H9 (cell line): ENCODE measurements at regions not wholly inside any gene's neighbourhood (a gene's known extent, or its start where the extent isn't known, plus 50 kb on each side); places are given as distances from the start of the nearest gene placed in this dataset.

ENCODE experiments used
- DNase-seq: peaks from one replicate; pipeline ENCODE4 v3.0.0-alpha.2; 2017
- H2AFZ ChIP-seq: one replicate; pipeline ENCODE4 v1.6.1; 2013; ENCODE audit warnings: mild to moderate bottlenecking, low read length, control low read depth, moderate library complexity
- H2AK5ac ChIP-seq: 2 replicates; pipeline ENCODE4 v1.6.1; 2013; ENCODE audit warnings: low read length, control low read depth, mixed read lengths; ENCODE audit not compliant: insufficient read length
- H2BK120ac ChIP-seq: one replicate; pipeline ENCODE4 v1.6.1; 2013; ENCODE audit warnings: low read depth, mild to moderate bottlenecking, low read length, control low read depth, inconsistent platforms; ENCODE audit not compliant: poor library complexity, severe bottlenecking
- H2BK12ac ChIP-seq: 2 replicates; pipeline ENCODE4 v1.6.1; 2013; ENCODE audit warnings: low read length, control low read depth, mixed read lengths, low read depth; ENCODE audit not compliant: insufficient read length
- H2BK15ac ChIP-seq: 2 replicates; pipeline ENCODE4 v1.6.1; 2013; ENCODE audit warnings: low read depth, low read length, control low read depth
- H2BK20ac ChIP-seq: one replicate; pipeline ENCODE4 v1.6.1; 2013; ENCODE audit warnings: low read depth, mild to moderate bottlenecking, low read length, control low read depth, inconsistent platforms; ENCODE audit not compliant: poor library complexity, severe bottlenecking
- H2BK5ac ChIP-seq: 2 replicates; pipeline ENCODE4 v1.6.1; 2013; ENCODE audit warnings: low read length, control low read depth, mixed read lengths; ENCODE audit not compliant: insufficient read length
- H3K14ac ChIP-seq: 2 replicates; pipeline ENCODE4 v1.6.1; 2013; ENCODE audit warnings: low read length, control low read depth; ENCODE audit not compliant: insufficient read depth
- H3K18ac ChIP-seq: 2 replicates; pipeline ENCODE4 v1.6.1; 2013; ENCODE audit warnings: low read depth, mild to moderate bottlenecking, mixed read lengths, low read length, control low read depth; ENCODE audit not compliant: insufficient read length
- H3K23ac ChIP-seq: 2 replicates; pipeline ENCODE4 v1.6.1; 2013; ENCODE audit warnings: low read length, control low read depth, mixed read lengths, low read depth; ENCODE audit not compliant: insufficient read length
- H3K23me2 ChIP-seq: 2 replicates; pipeline ENCODE4 v1.6.1; 2013; ENCODE audit warnings: low read depth, mild to moderate bottlenecking, mixed read lengths, low read length, control low read depth; ENCODE audit not compliant: insufficient read length, poor library complexity, severe bottlenecking
- H3K27ac ChIP-seq: 2 replicates; pipeline ENCODE4 v1.5.1; 2013; ENCODE audit warnings: low read length, control low read depth, mixed read lengths, low read depth; ENCODE audit not compliant: insufficient read length
- H3K27me3 ChIP-seq: 2 replicates; pipeline ENCODE4 v1.6.1; 2013; ENCODE audit warnings: low read length, control low read depth, inconsistent platforms; ENCODE audit not compliant: insufficient read depth
- H3K4ac ChIP-seq: 2 replicates; pipeline ENCODE4 v1.6.1; 2013; ENCODE audit warnings: low read depth, mild to moderate bottlenecking, control low read depth, inconsistent platforms, low read length, moderate library complexity
- H3K4me1 ChIP-seq: 2 replicates; pipeline ENCODE4 v1.6.1; 2013; ENCODE audit warnings: low read length, control low read depth, inconsistent platforms; ENCODE audit not compliant: insufficient read depth
- H3K4me2 ChIP-seq: 2 replicates; pipeline ENCODE4 v1.6.1; 2013; ENCODE audit warnings: low read length, control low read depth, mixed read lengths; ENCODE audit not compliant: insufficient read length, insufficient read depth
- H3K56ac ChIP-seq: 2 replicates; pipeline ENCODE4 v1.6.1; 2013; ENCODE audit warnings: low read depth, mild to moderate bottlenecking, mixed read lengths, low read length, control low read depth; ENCODE audit not compliant: insufficient read length
- H3K79me1 ChIP-seq: 2 replicates; pipeline ENCODE4 v1.6.1; 2013; ENCODE audit warnings: low read depth, mild to moderate bottlenecking, moderate library complexity, low read length, control low read depth, inconsistent platforms; ENCODE audit not compliant: insufficient read depth, poor library complexity, severe bottlenecking
- H3K79me2 ChIP-seq: 2 replicates; pipeline ENCODE4 v1.6.1; 2013; ENCODE audit warnings: low read length, control low read depth, inconsistent platforms; ENCODE audit not compliant: insufficient read depth
- H3K9ac ChIP-seq: 2 replicates; pipeline ENCODE4 v1.6.1; 2013; ENCODE audit warnings: low read length, control low read depth, mixed read lengths; ENCODE audit not compliant: insufficient read length; ENCODE audit errors: extremely low read depth
- H3K9me3 ChIP-seq: one replicate; pipeline ENCODE4 v1.6.1; 2013; ENCODE audit warnings: low read depth, low read length, inconsistent platforms; ENCODE audit not compliant: control insufficient read depth
- H3T11ph ChIP-seq: one replicate; pipeline ENCODE4 v1.6.1; 2013; ENCODE audit warnings: mild to moderate bottlenecking, low read length, control low read depth, inconsistent platforms
- H4K20me1 ChIP-seq: one replicate; pipeline ENCODE4 v1.6.1; 2013; ENCODE audit not compliant: control insufficient read depth, insufficient read length, insufficient read depth
- H4K5ac ChIP-seq: 2 replicates; pipeline ENCODE4 v1.6.1; 2013; ENCODE audit warnings: low read depth, mild to moderate bottlenecking, mixed read lengths, low read length, control low read depth; ENCODE audit not compliant: insufficient read length
- H4K8ac ChIP-seq: replicated peaks from 2 replicates; pipeline ENCODE4 v1.6.1; 2013; ENCODE audit warnings: low read length, control low read depth, mixed read lengths, low read depth; ENCODE audit not compliant: insufficient read length
- H4K91ac ChIP-seq: 2 replicates; pipeline ENCODE4 v1.6.1; 2013; ENCODE audit warnings: low read depth, mild to moderate bottlenecking, moderate library complexity, mixed read lengths, low read length, control low read depth; ENCODE audit not compliant: insufficient read length
- H3K27ac Mint-ChIP-seq, 3 experiments: 2 replicates in 2 of 3; 3 replicates in 1 of 3; pipeline ENCODE4 v1.8.0; 2020 to 2021; ENCODE audit warnings: mixed read lengths in 3 of 3, mild to moderate bottlenecking in 1 of 3, moderate library complexity in 1 of 3
- H3K27me3 Mint-ChIP-seq: 2 replicates; pipeline ENCODE4 v1.8.0; 2021; ENCODE audit warnings: low read depth, mild to moderate bottlenecking, moderate library complexity, mixed read lengths
- H3K36me3 Mint-ChIP-seq, 3 experiments: 2 replicates in 2 of 3; 3 replicates in 1 of 3; pipeline ENCODE4 v1.8.0; 2020 to 2021; ENCODE audit warnings: low read depth in 3 of 3, mixed read lengths in 3 of 3; ENCODE audit not compliant: insufficient read depth in 1 of 3
- H3K4me1 Mint-ChIP-seq, 2 experiments: 2 replicates each; pipeline ENCODE4 v1.8.0; 2020; ENCODE audit warnings: mixed read lengths in 2 of 2
- H3K4me3 Mint-ChIP-seq, 2 experiments: 2 replicates in 1 of 2; 3 replicates in 1 of 2; pipeline ENCODE4 v1.8.0; 2020 to 2021; ENCODE audit warnings: mild to moderate bottlenecking in 2 of 2, mixed read lengths in 2 of 2, moderate library complexity in 1 of 2
- H3K9me3 Mint-ChIP-seq, 2 experiments: 2 replicates in 1 of 2; 3 replicates in 1 of 2; pipeline ENCODE4 v1.8.0; 2020; ENCODE audit warnings: mild to moderate bottlenecking in 2 of 2, mixed read lengths in 2 of 2, moderate library complexity in 1 of 2
- CTCF ChIP-seq: fragments of 200-600 bp; sonication (generic); conservative IDR thresholded peaks from 3 replicates; pipeline ENCODE4 v1.8.0; 2021; ENCODE audit warnings: antibody characterized with exemption, mild to moderate bottlenecking
- WGBS: extraction: QIAGEN DNeasy Blood & Tissue Kit; methylation state at CpG from one replicate; pipeline ENCODE4 v1.1.7; 2013; ENCODE audit warnings: missing lambda C conversion rate, low lambda C conversion rate, mixed read lengths; ENCODE audit not compliant: insufficient read length; ENCODE audit errors: extremely low coverage; 5-methylcytosine and 5-hydroxymethylcytosine counted together

- H2BK20ac ChIP-seq = no peak overlapping the region
- no peak overlapping the region for H2AFZ ChIP-seq
- H3K4ac ChIP-seq = no peak overlapping the region
- H3K9ac ChIP-seq = no peak overlapping the region
- no peak overlapping the region for H2AK5ac ChIP-seq
- Mint-ChIP-seq H3K9me3 (peaks cover 2% of the 10 kb centered on the region in 2 experiments; a peak in 2 of 5 replicates), H3K27ac (no peak overlapping the region), H3K4me1 (peaks cover 4 to 7% of the 10 kb centered on the region in 2 experiments), H3K4me3 (no peak overlapping the region), H3K36me3 (no peaks in the 10 kb centered on the region; a peak in 1 of 7 replicates), H3K27me3 (no peaks in the 10 kb centered on the region)
- no peaks in the 10 kb centered on the region for H3K79me2 ChIP-seq
- no peaks in the 10 kb centered on the region for H3K23me2 ChIP-seq
- DNase-seq = no peak
- no peaks in the 10 kb centered on the region for H3K79me1 ChIP-seq
- no peak overlapping the region for H2BK15ac ChIP-seq
- H2BK5ac ChIP-seq = no peak overlapping the region
- no peaks in the 10 kb centered on the region for H3K27me3 ChIP-seq
- no peak overlapping the region for H2BK12ac ChIP-seq
- H3K23ac ChIP-seq = no peak overlapping the region
- H3T11ph ChIP-seq = no peak overlapping the region
- H2BK120ac ChIP-seq = no peak overlapping the region
- no peak for TF ChIP-seq CTCF
- no peaks in the 10 kb centered on the region for H3K4me1 ChIP-seq
- H4K8ac ChIP-seq = no peak overlapping the region
- no peak overlapping the region for H4K5ac ChIP-seq
- no peak overlapping the region for H3K4me2 ChIP-seq
- no peaks in the 10 kb centered on the region for H3K9me3 ChIP-seq
- no peak overlapping the region for H3K14ac ChIP-seq
- H4K20me1 ChIP-seq = no peaks in the 10 kb centered on the region
- H3K18ac ChIP-seq = no peak overlapping the region
- no CpG with 5 or more reads among the region's 5 CpGs for WGBS
- no peak overlapping the region for H3K56ac ChIP-seq
- no peak overlapping the region for H4K91ac ChIP-seq
- no peak overlapping the region for H3K27ac ChIP-seq
Observed at GRCh38 chr1:209266590-209267205, 316.8 kb upstream of the CAMK1G start.
